ENCODE measurements at regions not wholly inside any gene's neighbourhood (a gene's known extent, or its start where the extent isn't known, plus 50 kb on each side); places are given as distances from the start of the nearest gene placed in this dataset.

- H3K27ac ChIP-seq = no peak overlapping the region
- TF ChIP-seq CTCF (IDR thresholded peaks at IDR 0.05) = no peak
- no peak for DNase-seq (ENCODE audit: low spot score)
- no peak overlapping the region for H3K4me3 ChIP-seq
Measured at GRCh38 chr5:174524351-174524750, 200.0 kb upstream of the MSX2 start.

GRCh38 chr5:174526177-174526576, 198.2 kb upstream of the MSX2 start:
- Histone ChIP-seq H3K4me3 (no peak overlapping the region), H3K27ac (no peak overlapping the region)
- no peak for DNase-seq (ENCODE audit: low spot score)
- TF ChIP-seq CTCF (IDR thresholded peaks at IDR 0.05) = no peak

- DNase-seq (ENCODE audit: low spot score) = no peak
- TF ChIP-seq CTCF (IDR thresholded peaks at IDR 0.05) = no peak
- Histone ChIP-seq H3K4me3 (no peak overlapping the region), H3K27ac (no peak overlapping the region)
Measured at GRCh38 chr5:174527916-174528540, 196.4 kb upstream of the MSX2 start.

GRCh38 chr5:174528821-174529544, 195.4 kb upstream of the MSX2 start:
- DNase-seq (ENCODE audit: low spot score) = no peak
- TF ChIP-seq CTCF (IDR thresholded peaks at IDR 0.05) = no peak
- Histone ChIP-seq H3K4me3 (no peak overlapping the region), H3K27ac (no peak overlapping the region)

- Histone ChIP-seq H3K4me3 (no peak overlapping the region), H3K27ac (no peak overlapping the region)
- TF ChIP-seq CTCF (IDR thresholded peaks at IDR 0.05) = no peak
- no peak for DNase-seq (ENCODE audit: low spot score)
Measured at GRCh38 chr5:174529925-174530681, 194.3 kb upstream of the MSX2 start.

- no peak overlapping the region for H3K4me3 ChIP-seq
- no peak for TF ChIP-seq CTCF (IDR thresholded peaks at IDR 0.05)
- H3K27ac ChIP-seq = no peak overlapping the region
- DNase-seq (ENCODE audit: low spot score) = no peak
Measured at GRCh38 chr5:174531782-174532191, 192.6 kb upstream of the MSX2 start.

Measured in coronary artery (tissue), 2 donors.